PFSK-1 (cell line): ENCODE measurements at regions not wholly inside any gene's neighbourhood (a gene's known extent, or its start where the extent isn't known, plus 50 kb on each side); places are given as distances from the start of the nearest gene placed in this dataset.

ENCODE experiments used
- POLR2AphosphoS5 ChIP-seq: IDR thresholded peaks from 2 replicates; pipeline ENCODE4 v1.6.1; 2012; ENCODE audit warnings: low read depth, mild to moderate bottlenecking, control low read depth, low read length, moderate library complexity
- SIN3A ChIP-seq: IDR thresholded peaks from 2 replicates; pipeline ENCODE4 v1.6.1; 2012; ENCODE audit warnings: mild to moderate bottlenecking, low read length, moderate library complexity, borderline replicate concordance; ENCODE audit not compliant: insufficient read depth

DNA sequence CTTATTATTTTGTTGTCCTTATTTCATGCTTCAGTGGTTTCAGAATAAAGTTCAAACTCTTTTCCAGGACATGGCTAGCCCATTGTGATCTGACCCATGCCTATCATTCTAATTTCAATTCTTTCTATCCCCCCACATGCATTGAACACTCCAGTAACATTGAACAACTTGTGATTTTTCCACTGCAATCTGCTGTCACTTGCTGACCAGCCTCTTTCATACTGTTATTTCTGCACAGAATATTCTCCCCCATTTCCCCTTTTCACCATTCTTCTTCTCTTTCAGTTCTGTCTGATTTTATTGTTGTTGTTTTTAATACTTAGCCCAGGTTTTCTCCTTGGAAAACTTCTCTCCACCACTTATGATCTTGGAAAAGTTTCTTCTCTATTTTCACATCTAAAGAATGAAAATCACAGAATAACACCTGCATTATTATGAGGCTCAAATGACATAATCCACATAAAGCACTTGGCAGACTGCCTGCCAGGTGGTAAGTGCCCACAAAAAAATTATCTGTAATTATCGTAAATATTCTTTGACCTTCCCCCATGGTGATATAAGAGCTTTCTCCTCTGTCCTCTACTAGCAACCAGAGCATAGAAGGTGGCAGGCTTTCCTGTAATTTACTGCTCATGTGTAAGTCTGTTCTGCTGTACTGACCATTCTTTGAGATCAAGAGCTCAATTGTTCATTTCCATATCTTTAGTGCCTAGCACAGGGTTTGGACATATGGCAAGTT, 51.9 kb upstream of the EED start:
- TF ChIP-seq SIN3A (no peak), POLR2AphosphoS5 (no peak)
